Stimulated activated CD8-positive, alpha-beta memory T cell treated with anti-CD3 and anti-CD28 coated beads, Interleukin-12 subunit alpha, Interleukin-12 subunit beta, amount 100 ng/mL, for 24 hours (primary cell): ENCODE measurements at regions not wholly inside any gene's neighbourhood (a gene's known extent, or its start where the extent isn't known, plus 50 kb on each side); places are given as distances from the start of the nearest gene placed in this dataset.
"Not testable (repeated sequence)": the region's sequence is repeated elsewhere in the genome, so short reads cannot be mapped to it uniquely, and the experiment has no call there.

Source experiments
- DNase-seq: peaks from one replicate; pipeline ENCODE4 v3.0.0-alpha.2; 2020; ENCODE audit errors: extremely low read depth

- no peak for DNase-seq
Observed at GRCh38 chr3:103167850-103168249, 733.0 kb downstream of the ZPLD1 start.

GRCh38 chr3:103169289-103169688 is 734.5 kb downstream of the ZPLD1 start:
- no peak for DNase-seq

- DNase-seq = no peak
Observed at GRCh38 chr3:103170651-103171050, 735.8 kb downstream of the ZPLD1 start.

- DNase-seq = no peak
Observed at GRCh38 chr3:103173940-103174339, 739.1 kb downstream of the ZPLD1 start.

- DNase-seq = no peak
Observed at GRCh38 chr3:103181160-103181559, 746.3 kb downstream of the ZPLD1 start.

GRCh38 chr3:103184772-103185171 is 750.0 kb downstream of the ZPLD1 start:
- DNase-seq = no peak

- DNase-seq = no peak
Observed at GRCh38 chr3:103189941-103190340, 755.1 kb downstream of the ZPLD1 start.

- DNase-seq = no peak
Observed at GRCh38 chr3:103195216-103195615, 760.4 kb downstream of the ZPLD1 start.

- no peak for DNase-seq
Observed at GRCh38 chr3:103203441-103203840, 768.6 kb downstream of the ZPLD1 start.

GRCh38 chr3:103210583-103210982 is 775.8 kb downstream of the ZPLD1 start:
- no peak for DNase-seq

- no peak for DNase-seq
Observed at GRCh38 chr3:103218146-103218545, 783.3 kb downstream of the ZPLD1 start.

- no peak for DNase-seq
Observed at GRCh38 chr3:103218793-103219192, 784.0 kb downstream of the ZPLD1 start.

- no peak for DNase-seq
Observed at GRCh38 chr3:103227651-103228050, 792.8 kb downstream of the ZPLD1 start.

- DNase-seq = no peak
Observed at GRCh38 chr3:103247459-103247858, 812.6 kb downstream of the ZPLD1 start.

GRCh38 chr3:103254827-103255226 is 820.0 kb downstream of the ZPLD1 start:
- DNase-seq = not testable (repeated sequence)

GRCh38 chr3:103269287-103269686 is 834.5 kb downstream of the ZPLD1 start:
- DNase-seq = no peak

GRCh38 chr3:103271575-103271974 is 836.8 kb downstream of the ZPLD1 start:
- no peak for DNase-seq

- DNase-seq = no peak
Observed at GRCh38 chr3:103295974-103296570, 861.3 kb downstream of the ZPLD1 start.

GRCh38 chr3:103297502-103297901 is 862.7 kb downstream of the ZPLD1 start:
- not testable (repeated sequence) for DNase-seq

- DNase-seq = no peak
Observed at GRCh38 chr3:103306104-103306503, 871.3 kb downstream of the ZPLD1 start.

- no peak for DNase-seq
Observed at GRCh38 chr3:103308921-103309320, 874.1 kb downstream of the ZPLD1 start.

- DNase-seq = no peak
Observed at GRCh38 chr3:103319912-103320311, 885.1 kb downstream of the ZPLD1 start.

GRCh38 chr3:103337179-103337845 is 902.5 kb downstream of the ZPLD1 start:
- no peak for DNase-seq
